Muscle of back (tissue), 3 donors: ENCODE measurements at regions not wholly inside any gene's neighbourhood (a gene's known extent, or its start where the extent isn't known, plus 50 kb on each side); places are given as distances from the start of the nearest gene placed in this dataset.

ENCODE experiments used
- DNase-seq, 3 donors: peaks; one replicate each; pipeline versions ENCODE4 v3.0.0 to v3.0.0-alpha.2; 2013

DNA sequence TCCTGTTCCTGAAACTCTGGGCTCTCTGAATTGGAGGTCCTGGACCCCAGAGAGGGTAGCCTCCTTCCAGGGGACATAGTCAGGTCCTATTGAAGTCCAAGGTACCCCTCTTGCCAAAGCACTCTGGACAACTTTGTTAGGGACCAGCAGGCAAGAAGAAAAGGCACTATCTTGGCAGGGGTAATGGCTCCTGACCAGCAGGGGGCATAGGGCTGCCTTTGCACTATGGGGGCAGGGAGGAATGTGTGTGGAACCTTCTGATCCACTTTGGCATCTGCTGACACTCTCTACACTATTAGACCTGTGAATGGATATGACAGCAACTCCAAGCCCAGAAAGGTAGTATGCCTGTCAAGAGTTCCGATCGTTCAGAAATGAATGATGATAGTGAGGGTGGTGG is 179.0 kb upstream of the CD180 start:
- DNase-seq: no peak

DNA sequence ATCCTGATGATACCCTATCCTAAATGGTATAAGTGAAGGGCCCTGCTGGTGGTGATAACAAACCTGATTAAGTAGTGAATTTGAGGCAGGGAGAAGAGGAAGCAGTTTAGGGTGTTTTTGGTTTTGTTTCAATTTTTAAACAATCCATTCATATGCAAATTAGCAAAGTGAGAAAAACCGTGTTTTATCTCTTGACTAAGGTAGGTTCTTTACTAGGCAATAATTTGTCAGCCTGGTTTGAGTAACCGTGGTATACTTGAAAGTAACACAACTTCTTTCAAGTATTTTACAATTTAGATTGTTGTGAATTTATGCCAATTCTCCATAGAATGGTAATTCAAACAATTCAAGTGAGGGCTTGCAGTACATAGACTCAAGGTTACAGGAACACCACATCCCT is 177.8 kb upstream of the CD180 start:
- DNase-seq: no peak

DNA sequence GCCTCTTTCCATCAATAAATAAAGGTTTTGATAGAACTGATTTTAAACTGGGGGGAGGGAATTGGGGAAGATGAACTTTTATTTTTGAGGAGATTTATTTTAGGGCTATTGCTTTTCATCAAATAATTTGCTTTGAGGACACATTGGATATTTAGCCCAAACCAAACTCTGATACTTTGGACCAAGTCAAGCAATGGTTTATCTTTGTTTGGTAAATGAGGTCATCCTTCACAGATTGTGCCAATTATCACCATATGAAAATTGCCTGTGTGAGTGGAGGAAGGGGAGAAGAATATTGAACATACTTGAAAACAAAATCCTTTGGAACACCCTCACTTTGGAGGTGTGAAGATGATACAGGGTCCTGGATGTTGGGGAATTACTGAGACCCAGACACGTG is 176.9 kb upstream of the CD180 start:
- no peak for DNase-seq

- DNase-seq: no peak
Observed at GRCh38 chr5:67372887-67373286, 176.3 kb upstream of the CD180 start.

GRCh38 chr5:67371924-67372323 is 175.3 kb upstream of the CD180 start:
- no peak for DNase-seq

GRCh38 chr5:67366691-67367395 is 170.2 kb upstream of the CD180 start:
- peak in 1 of 3 donors; percentile 23 for DNase-seq

DNA sequence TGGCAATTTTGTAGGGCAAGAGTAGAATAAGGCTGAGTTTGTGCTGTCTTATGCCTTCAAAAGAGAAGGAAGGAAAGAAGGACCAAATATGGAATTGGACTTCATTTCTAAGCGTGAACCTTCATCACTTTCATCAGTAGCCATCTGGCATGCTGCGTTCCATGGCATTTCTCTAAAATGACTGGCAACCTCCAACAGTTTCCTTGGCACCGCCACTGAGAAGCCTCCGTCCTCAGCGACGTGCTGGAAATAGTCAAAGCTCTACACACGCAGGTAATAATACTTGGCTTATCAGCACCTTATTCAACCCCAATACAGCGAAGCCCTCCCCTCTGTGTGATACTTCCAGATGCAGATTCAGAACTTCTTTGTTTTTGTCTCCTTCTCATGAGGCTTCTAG is 169.7 kb upstream of the CD180 start:
- no peak for DNase-seq

GRCh38 chr5:67364381-67364970 is 167.9 kb upstream of the CD180 start:
- no peak for DNase-seq

DNA sequence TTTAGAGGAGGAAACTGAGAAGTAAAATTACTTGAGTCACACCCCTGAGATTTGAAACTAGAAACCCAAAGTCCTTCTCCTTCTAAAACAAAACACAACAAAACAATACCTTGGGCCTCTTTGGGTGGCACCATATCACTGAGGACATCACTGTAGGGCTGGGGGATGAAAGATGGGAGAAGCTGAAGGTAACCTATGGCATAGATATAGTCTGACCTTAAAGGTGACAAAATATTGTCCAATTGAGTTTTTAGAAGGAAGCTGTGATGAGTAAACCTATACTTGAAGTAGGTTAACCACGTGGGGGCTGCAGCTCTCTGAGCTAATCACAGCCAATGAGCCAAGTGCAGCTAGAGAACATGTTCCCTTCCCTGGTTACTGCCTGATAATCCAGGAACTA is 167.4 kb upstream of the CD180 start:
- DNase-seq: no peak

GRCh38 chr5:67363180-67363709 is 166.6 kb upstream of the CD180 start:
- DNase-seq: no peak

- no peak for DNase-seq
Observed at GRCh38 chr5:67361932-67362729, 165.5 kb upstream of the CD180 start.

- DNase-seq: no peak
Observed at GRCh38 chr5:67360047-67360446, 163.4 kb upstream of the CD180 start.

GRCh38 chr5:67358186-67358585 is 161.6 kb upstream of the CD180 start:
- DNase-seq: no peak

DNA sequence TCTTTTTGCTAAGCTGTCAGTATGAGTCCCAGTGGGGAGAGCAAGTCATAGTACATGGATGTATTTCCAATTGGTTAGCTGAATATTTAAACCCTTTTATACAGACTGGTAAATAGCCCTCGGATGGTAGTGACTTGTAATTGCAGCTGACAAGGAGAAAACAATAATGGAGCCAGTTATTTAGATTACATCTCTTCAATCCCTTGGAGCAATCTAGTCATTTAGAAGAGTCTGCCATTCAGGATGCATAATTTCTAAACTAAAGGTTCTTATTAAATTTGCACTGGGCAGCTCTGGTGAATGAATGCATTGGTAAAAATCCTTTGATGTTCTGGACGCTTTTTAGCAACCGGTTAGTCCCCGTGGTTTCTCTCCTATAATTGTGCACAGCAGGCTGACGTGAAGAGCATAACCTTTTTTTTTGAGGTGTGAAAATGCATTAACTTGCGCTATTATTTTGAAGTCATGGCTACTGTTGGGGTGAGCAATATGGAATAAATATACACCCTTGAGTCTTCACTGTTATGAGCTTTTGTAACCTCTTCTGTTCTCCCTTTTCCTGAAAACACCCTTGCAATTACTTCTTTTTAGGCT is 158.6 kb upstream of the CD180 start:
- DNase-seq: no peak

DNA sequence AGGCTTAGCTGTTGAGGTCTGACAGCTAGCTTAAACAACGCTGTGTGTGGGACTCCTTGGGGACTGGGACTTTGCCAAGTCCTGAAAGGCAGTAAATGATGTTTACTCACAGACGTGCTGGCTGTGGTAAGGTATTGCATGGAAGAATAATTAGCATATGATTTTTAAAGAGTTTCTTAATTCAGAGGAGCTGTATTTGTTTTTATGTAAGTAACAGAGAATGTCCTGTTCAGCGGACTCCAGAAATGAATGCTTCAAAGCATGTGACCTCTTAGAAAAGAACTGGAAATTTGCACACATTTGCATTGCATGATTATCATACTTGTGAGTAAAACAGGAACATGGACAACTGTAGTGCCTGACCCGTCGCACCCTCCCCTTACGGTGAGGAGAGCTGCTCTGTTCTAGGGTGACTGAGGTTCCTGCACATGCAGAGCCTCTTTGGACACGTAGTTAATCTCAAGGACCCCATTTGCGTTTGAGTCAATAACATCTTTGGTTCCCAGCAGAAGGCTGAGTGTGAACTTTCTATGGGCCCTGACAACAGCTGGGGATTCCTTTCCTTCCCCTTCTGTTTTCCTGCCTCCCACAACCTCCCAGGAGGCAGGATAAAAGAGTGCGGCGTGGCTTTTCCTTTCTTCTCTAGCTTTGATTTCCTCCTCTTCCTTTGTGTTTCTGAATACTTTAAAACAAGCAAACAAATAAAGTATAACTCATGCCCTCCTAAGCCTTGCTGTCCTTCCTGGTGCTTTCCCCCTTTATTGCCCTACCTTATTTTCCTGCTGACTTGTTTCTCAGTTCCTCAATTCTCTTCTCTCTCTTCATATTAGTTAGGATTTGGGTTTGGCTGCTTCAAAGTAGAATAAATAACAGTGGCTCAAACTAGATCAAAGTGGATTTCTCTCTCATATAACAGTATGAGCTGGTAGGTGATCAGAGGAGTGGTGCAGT is 157.2 kb upstream of the CD180 start:
- DNase-seq: peak in 1 of 3 donors; percentile 43

GRCh38 chr5:67350618-67351201 is 154.1 kb upstream of the CD180 start:
- peak in 1 of 3 donors; percentile 52 for DNase-seq

GRCh38 chr5:67350185-67350584 is 153.6 kb upstream of the CD180 start:
- DNase-seq: no peak

GRCh38 chr5:67347821-67348220 is 151.2 kb upstream of the CD180 start:
- DNase-seq: no peak

DNA sequence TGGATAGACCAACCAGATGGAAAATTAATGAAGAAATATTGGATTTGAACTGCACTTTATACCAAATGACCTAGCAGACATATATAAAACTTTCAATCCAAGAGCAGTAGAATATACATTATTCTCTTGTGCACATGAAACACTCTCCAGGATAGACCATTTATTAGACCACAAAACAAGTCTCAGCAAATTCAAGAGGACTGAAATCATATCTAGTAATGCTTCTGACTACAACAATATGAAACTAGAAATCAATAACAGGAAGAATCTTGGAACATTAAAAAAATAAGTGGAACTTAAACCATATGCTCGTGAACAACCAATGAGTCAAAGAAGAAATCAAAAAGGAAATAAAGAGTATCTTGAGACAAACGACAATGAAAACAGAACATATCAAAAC is 150.0 kb upstream of the CD180 start:
- DNase-seq: no peak

- DNase-seq: no peak
Observed at GRCh38 chr5:67344870-67345269, 148.3 kb upstream of the CD180 start.

DNA sequence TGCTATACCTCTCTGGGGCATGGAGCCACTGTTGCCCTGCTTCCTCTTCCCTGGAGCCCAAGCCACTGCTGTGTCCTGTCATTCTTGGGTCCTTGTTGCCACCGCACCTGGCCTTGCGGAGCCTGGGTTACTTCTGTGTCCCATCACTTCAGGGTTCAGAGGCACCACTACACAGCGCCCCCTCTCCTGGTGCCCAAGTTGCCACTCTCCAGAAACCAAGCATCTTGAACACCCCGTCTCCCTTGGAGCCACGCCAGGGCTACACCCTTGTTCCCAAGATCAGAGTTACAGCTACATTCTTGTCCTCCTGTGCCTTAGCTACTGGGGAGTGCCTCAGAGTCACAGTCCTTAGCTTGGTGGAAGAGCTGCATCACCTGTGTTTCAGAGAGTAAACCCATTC is 147.2 kb upstream of the CD180 start:
- no peak for DNase-seq
